ENCODE measurements at regions not wholly inside any gene's neighbourhood (a gene's known extent, or its start where the extent isn't known, plus 50 kb on each side); places are given as distances from the start of the nearest gene placed in this dataset.

DNA sequence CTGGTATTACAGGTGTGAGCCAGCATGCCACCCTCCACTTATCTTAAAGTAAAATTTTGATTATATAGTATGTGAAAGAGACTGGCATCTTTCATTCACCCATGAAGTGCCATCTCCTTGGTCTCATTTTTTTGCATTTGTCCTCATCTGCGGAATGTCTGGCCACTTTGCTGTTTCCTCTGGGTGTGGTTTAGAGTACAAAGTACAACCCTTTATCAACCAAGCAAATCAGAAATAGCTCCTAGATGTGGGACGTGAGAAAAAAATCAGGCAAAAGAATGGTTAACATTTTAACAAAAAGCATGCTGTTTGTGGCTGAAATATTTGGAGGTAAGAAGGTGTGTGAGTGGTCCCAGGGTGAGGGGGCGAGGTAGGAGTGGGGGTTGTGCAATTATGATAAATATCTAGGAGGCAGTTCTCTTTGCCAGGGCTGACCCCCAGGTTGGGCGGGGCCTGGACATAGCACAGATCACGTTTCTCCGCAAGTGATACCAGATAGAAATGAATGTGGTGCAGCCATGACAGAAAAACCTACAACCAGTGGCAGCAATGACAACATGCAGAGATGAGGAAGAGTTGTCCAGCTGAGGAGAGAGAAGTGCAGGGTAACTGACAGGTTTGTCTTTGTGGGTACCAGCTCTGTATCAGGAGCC is 115.8 kb upstream of the SERTAD2 start:
- BruUV-seq (replicated peaks), result no TSS peak
- Mint-ChIP-seq H3K36me3 (ENCODE audit: insufficient read depth, unreplicated experiment) (no peaks in the 10 kb centered on the region), H3K27ac (ENCODE audit: low read depth, unreplicated experiment) (no peak overlapping the region), H3K4me1 (ENCODE audit: insufficient read depth, unreplicated experiment) (peaks cover 31% of the 10 kb centered on the region), H3K9me3 (ENCODE audit: unreplicated experiment) (no peaks in the 10 kb centered on the region), H3K4me3 (ENCODE audit: unreplicated experiment) (no peak overlapping the region), H3K27me3 (ENCODE audit: insufficient read depth, unreplicated experiment) (no peaks in the 10 kb centered on the region)
- ChIA-PET CTCF (interaction anchor here (0.6 to 1.1 kb wide), 3 partner anchors 19 to 82 kb away, joined by 3 to 4 read pairs (median 3); no protein-coding TSS in a partner anchor), POLR2A (interaction anchor here (0.7 to 4.3 kb wide), 7 partner anchors 18 to 125 kb away, joined by 3 to 79 read pairs (median 13); partner anchors contain the start of gene SERTAD2)
- DNase-seq (ENCODE audit: unreplicated experiment), result no peak
- TF ChIP-seq, protein P1, sequence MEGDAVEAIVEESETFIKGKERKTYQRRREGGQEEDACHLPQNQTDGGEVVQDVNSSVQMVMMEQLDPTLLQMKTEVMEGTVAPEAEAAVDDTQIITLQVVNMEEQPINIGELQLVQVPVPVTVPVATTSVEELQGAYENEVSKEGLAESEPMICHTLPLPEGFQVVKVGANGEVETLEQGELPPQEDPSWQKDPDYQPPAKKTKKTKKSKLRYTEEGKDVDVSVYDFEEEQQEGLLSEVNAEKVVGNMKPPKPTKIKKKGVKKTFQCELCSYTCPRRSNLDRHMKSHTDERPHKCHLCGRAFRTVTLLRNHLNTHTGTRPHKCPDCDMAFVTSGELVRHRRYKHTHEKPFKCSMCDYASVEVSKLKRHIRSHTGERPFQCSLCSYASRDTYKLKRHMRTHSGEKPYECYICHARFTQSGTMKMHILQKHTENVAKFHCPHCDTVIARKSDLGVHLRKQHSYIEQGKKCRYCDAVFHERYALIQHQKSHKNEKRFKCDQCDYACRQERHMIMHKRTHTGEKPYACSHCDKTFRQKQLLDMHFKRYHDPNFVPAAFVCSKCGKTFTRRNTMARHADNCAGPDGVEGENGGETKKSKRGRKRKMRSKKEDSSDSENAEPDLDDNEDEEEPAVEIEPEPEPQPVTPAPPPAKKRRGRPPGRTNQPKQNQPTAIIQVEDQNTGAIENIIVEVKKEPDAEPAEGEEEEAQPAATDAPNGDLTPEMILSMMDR (IDR thresholded peaks at IDR 0.05; ENCODE audit: unreplicated experiment), result no peak
- intact Hi-C loops (cut with micrococcal nuclease), result loop anchor here (1.0 kb wide), 1 partner anchor 18 kb away; no protein-coding TSS in a partner anchor

- DNase-seq (ENCODE audit: unreplicated experiment), result no peak
- intact Hi-C loops (cut with micrococcal nuclease), result loop anchor here (1.0 kb wide), 1 partner anchor 19 kb away; no protein-coding TSS in a partner anchor
- H3K27me3 Mint-ChIP-seq (ENCODE audit: insufficient read depth, unreplicated experiment), result no peaks in the 10 kb centered on the region
- BruUV-seq (replicated peaks), result no TSS peak
- CTCF ChIA-PET, result interaction anchor here (0.9 to 1.1 kb wide), 5 partner anchors 9 to 121 kb away, joined by 3 to 4 read pairs (median 3); no protein-coding TSS in a partner anchor
- POLR2A ChIA-PET, result interaction anchor here (0.7 to 4.3 kb wide), 10 partner anchors 18 to 736 kb away, joined by 3 to 79 read pairs (median 3); partner anchors contain the start of gene SERTAD2
- no peaks in the 10 kb centered on the region for H3K9me3 Mint-ChIP-seq (ENCODE audit: unreplicated experiment)
- peaks cover 31% of the 10 kb centered on the region for H3K4me1 Mint-ChIP-seq (ENCODE audit: insufficient read depth, unreplicated experiment)
- TF ChIP-seq, protein P1 (IDR thresholded peaks at IDR 0.05; ENCODE audit: unreplicated experiment), result no peak
- H3K4me3 Mint-ChIP-seq (ENCODE audit: unreplicated experiment), result no peak overlapping the region
- no peaks in the 10 kb centered on the region for H3K36me3 Mint-ChIP-seq (ENCODE audit: insufficient read depth, unreplicated experiment)
- no peak overlapping the region for H3K27ac Mint-ChIP-seq (ENCODE audit: low read depth, unreplicated experiment)
Observed at GRCh38 chr2:64770137-64770780, 116.5 kb upstream of the SERTAD2 start.

DNA sequence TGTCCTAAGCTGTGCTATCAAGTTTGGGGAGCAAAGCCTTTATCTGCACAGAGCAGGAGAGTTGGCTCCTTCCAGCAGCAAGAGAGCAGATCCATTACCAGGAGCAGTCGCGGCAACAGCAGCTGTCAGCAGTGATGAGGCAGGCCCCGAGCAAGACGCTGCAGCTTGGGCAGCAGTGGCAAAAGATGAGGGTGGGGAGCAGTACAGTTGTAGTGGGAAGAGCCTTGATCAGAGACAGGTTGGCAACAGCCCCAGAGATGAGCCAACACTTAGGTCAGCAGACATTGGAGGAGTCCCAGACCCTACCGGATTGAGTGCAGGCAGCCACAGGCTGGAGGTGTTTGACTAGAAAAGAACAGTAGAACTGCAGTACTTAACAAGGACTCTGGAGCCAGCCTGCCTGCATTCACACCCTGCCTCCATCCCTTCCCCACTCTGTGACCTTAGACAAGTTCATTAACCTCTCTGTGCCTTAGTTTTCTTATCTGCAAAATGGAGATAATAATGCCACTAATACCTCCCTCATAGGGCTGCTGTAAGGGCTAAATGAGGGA is 117.1 kb upstream of the SERTAD2 start:
- Mint-ChIP-seq H3K9me3 (ENCODE audit: unreplicated experiment) (no peaks in the 10 kb centered on the region), H3K27me3 (ENCODE audit: insufficient read depth, unreplicated experiment) (no peaks in the 10 kb centered on the region), H3K27ac (ENCODE audit: low read depth, unreplicated experiment) (no peak overlapping the region), H3K4me3 (ENCODE audit: unreplicated experiment) (no peak overlapping the region), H3K4me1 (ENCODE audit: insufficient read depth, unreplicated experiment) (peaks cover 31% of the 10 kb centered on the region), H3K36me3 (ENCODE audit: insufficient read depth, unreplicated experiment) (no peaks in the 10 kb centered on the region)
- BruUV-seq (replicated peaks), result no TSS peak
- POLR2A ChIA-PET, result interaction anchor here (0.7 to 4.3 kb wide), 10 partner anchors 12 to 737 kb away, joined by 3 to 79 read pairs (median 3); partner anchors contain the start of gene SERTAD2
- DNase-seq (ENCODE audit: unreplicated experiment), result peak; percentile 84
- TF ChIP-seq, protein P1 (IDR thresholded peaks at IDR 0.05; ENCODE audit: unreplicated experiment), result no peak
- CTCF ChIA-PET, result interaction anchor here (0.9 to 1.1 kb wide), 3 partner anchors 8 to 122 kb away, joined by 3 to 4 read pairs (median 3); no protein-coding TSS in a partner anchor
- intact Hi-C loops (cut with micrococcal nuclease), result loop anchor here (1.0 kb wide), 3 partner anchors 20 to 94 kb away; no protein-coding TSS in a partner anchor

DNA sequence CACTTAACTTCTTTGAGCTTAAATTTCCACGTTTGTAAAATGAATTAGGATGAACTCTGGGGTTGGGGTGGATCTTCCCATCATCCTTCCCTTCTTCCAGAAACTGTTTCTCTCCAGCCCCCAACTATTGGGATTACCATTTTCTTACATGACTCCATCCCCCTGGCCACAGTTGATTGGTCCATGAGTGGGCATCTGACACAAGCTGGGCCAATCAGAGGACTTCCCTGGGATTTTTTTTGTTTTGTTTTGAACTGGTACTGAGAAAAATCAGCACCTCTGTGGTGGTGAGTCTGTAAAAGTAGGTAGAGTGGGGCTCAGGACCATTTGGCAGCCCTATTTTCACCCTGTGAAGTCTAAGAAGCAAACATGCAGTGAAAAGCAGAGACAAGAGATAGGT is 118.0 kb upstream of the SERTAD2 start:
- Mint-ChIP-seq H3K27ac (ENCODE audit: low read depth, unreplicated experiment) (no peak overlapping the region), H3K4me1 (ENCODE audit: insufficient read depth, unreplicated experiment) (peaks cover 31% of the 10 kb centered on the region), H3K36me3 (ENCODE audit: insufficient read depth, unreplicated experiment) (no peaks in the 10 kb centered on the region), H3K27me3 (ENCODE audit: insufficient read depth, unreplicated experiment) (no peaks in the 10 kb centered on the region), H3K4me3 (ENCODE audit: unreplicated experiment) (no peak overlapping the region), H3K9me3 (ENCODE audit: unreplicated experiment) (no peaks in the 10 kb centered on the region)
- POLR2A ChIA-PET, result interaction anchor here (1.0 to 2.6 kb wide), 2 partner anchors 11 to 21 kb away, joined by 3 to 11 read pairs; no protein-coding TSS in a partner anchor
- CTCF ChIA-PET, result no interaction called here
- DNase-seq (ENCODE audit: unreplicated experiment), result no peak
- TF ChIP-seq, protein P1 (IDR thresholded peaks at IDR 0.05; ENCODE audit: unreplicated experiment), result no peak
- intact Hi-C loops (cut with micrococcal nuclease), result loop anchor here (1.0 kb wide), 2 partner anchors 60 to 94 kb away; no protein-coding TSS in a partner anchor
- BruUV-seq (replicated peaks), result no TSS peak
